Neutrophil (primary cell): ENCODE measurements at regions not wholly inside any gene's neighbourhood (a gene's known extent, or its start where the extent isn't known, plus 50 kb on each side); places are given as distances from the start of the nearest gene placed in this dataset.

Experiments used
- H3K27ac ChIP-seq: fragments of 200-600 bp; sonication (generic); 2 replicates; pipeline ENCODE4 v1.5.1; 2016; ENCODE audit warnings: mild to moderate bottlenecking, moderate library complexity
- H3K27me3 ChIP-seq: fragments of 200-600 bp; sonication (generic); 2 replicates; pipeline ENCODE4 v1.6.0; 2016; ENCODE audit warnings: mild to moderate bottlenecking
- H3K36me3 ChIP-seq: fragments of 200-600 bp; sonication (generic); 2 replicates; pipeline ENCODE4 v1.5.1; 2017
- H3K4me1 ChIP-seq, 2 experiments: fragments of 200-600 bp in 1 of 2; sonication (generic) in 1 of 2; 1 replicate in 1 of 2; 2 replicates in 1 of 2; pipeline versions ENCODE4 v1.5.1 to v1.6.1; 2013 to 2016; ENCODE audit warnings: low read depth in 1 of 2, low read length in 1 of 2, mild to moderate bottlenecking in 1 of 2, moderate library complexity in 1 of 2; ENCODE audit not compliant: control insufficient read depth in 1 of 2, insufficient read depth in 1 of 2
- H3K4me3 ChIP-seq, 2 experiments: fragments of 200-600 bp in 1 of 2; sonication (generic) in 1 of 2; 1 replicate in 1 of 2; 2 replicates in 1 of 2; pipeline ENCODE4 v1.5.1; 2013 to 2016; ENCODE audit warnings: low read depth in 1 of 2, low read length in 1 of 2, mild to moderate bottlenecking in 1 of 2, moderate library complexity in 1 of 2
- H3K9me3 ChIP-seq: fragments of 200-600 bp; sonication (generic); 2 replicates; pipeline ENCODE4 v1.5.1; 2016
- TF ChIP-seq, protein P1 (sequence below): fragments of 200-600 bp; sonication (generic); IDR thresholded peaks from 2 replicates; pipeline ENCODE4 v1.5.1; 2016; ENCODE audit warnings: antibody characterized with exemption

DNA sequence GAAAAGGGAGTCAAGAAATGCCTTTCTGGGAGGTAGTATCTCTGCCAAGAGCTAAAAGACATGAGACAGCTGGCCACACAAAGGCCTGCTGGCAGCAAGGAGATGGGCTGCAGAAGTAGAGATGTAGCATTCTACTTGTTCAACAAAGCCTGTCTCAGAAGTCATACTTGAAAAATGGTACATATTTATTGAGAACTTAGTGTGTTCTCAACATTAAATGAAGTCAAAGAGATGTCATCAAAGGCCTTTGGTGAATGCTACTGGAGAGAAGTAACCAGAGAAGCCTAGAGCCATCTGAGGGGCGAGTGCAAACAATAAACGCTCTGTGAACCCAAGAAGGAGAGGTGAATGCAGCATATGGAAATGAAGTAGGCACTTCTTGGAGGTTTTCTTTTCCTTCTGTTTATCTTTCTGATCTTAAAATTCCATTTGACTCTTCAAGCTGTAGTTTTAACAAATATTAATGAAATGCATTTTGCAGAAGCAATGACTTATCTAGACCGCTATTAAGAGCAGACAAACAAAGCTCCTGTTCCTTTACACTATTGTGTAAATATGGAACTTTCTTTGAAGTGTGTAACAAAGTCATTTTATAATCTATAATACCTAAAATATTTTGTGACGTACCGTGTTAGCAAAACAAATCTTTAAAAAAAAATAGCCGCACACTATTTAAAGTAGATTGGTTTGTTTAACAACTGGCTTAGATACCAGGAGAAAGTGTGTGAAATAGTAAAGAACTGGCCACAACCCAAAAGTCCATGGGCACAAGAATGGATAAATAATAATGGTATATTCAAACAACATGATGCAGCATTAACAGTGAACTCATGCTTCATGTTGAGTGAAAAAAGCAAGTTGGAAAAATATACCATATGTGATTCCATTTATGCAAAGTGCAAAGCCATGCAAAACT, 70.2 kb downstream of the ZNF608 start:
- H3K27ac ChIP-seq: no peak overlapping the region
- H3K4me1 ChIP-seq: no peaks in the 10 kb centered on the region
- no peaks in the 10 kb centered on the region for H3K27me3 ChIP-seq
- no peak overlapping the region for H3K4me3 ChIP-seq
- no peaks in the 10 kb centered on the region for H3K36me3 ChIP-seq
- TF ChIP-seq, protein P1, sequence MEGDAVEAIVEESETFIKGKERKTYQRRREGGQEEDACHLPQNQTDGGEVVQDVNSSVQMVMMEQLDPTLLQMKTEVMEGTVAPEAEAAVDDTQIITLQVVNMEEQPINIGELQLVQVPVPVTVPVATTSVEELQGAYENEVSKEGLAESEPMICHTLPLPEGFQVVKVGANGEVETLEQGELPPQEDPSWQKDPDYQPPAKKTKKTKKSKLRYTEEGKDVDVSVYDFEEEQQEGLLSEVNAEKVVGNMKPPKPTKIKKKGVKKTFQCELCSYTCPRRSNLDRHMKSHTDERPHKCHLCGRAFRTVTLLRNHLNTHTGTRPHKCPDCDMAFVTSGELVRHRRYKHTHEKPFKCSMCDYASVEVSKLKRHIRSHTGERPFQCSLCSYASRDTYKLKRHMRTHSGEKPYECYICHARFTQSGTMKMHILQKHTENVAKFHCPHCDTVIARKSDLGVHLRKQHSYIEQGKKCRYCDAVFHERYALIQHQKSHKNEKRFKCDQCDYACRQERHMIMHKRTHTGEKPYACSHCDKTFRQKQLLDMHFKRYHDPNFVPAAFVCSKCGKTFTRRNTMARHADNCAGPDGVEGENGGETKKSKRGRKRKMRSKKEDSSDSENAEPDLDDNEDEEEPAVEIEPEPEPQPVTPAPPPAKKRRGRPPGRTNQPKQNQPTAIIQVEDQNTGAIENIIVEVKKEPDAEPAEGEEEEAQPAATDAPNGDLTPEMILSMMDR: no peak
- no peaks in the 10 kb centered on the region for H3K9me3 ChIP-seq

DNA sequence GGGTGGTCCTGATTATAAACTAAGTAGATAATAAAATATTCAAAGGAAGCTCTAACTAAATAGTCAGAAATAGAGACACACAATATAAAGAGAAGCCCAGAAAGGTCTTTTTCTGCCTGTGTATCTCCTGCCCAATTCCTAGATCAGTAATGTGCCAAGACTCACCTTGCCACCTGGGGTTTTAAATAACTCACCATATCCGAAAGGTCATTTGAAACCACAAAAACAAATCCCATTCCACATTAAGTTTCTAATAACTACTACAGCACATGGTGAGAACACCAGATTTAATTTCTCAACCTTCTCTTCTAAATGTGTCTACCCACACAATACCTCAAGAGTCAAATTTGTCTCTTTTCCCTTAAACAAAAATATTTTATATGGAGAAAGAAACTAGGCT, 75.2 kb downstream of the ZNF608 start:
- H3K4me3 ChIP-seq: no peak overlapping the region
- H3K4me1 ChIP-seq: no peaks in the 10 kb centered on the region
- H3K27me3 ChIP-seq: no peaks in the 10 kb centered on the region
- H3K36me3 ChIP-seq: no peaks in the 10 kb centered on the region
- no peak overlapping the region for H3K27ac ChIP-seq
- H3K9me3 ChIP-seq: no peaks in the 10 kb centered on the region
- TF ChIP-seq, protein P1: no peak

DNA sequence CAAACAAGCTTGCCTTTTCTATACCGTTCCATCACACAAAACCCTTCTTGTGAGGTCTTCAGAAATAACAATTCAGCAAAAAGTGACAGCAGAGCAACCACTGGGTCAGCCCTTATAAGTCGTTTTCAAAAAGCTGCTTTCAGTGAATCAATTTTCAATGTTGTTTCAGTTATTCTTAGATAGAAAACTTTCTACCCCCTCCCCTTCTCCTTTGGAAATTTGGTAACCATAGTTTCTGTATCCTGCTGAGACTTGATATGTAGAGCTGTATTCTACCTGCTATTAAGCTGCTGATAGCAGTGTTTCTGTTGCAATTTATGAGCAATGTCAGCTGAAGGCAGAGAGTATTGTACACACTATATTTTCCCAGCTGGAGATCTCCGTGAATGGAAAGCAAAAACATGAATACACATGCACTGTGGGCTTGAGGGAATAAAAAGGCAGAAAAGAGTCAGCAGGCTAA, 75.7 kb downstream of the ZNF608 start:
- Histone ChIP-seq H3K27ac (no peak overlapping the region), H3K36me3 (no peaks in the 10 kb centered on the region), H3K4me3 (no peak overlapping the region), H3K9me3 (no peaks in the 10 kb centered on the region), H3K27me3 (no peaks in the 10 kb centered on the region), H3K4me1 (no peaks in the 10 kb centered on the region)
- TF ChIP-seq, protein P1: no peak

DNA sequence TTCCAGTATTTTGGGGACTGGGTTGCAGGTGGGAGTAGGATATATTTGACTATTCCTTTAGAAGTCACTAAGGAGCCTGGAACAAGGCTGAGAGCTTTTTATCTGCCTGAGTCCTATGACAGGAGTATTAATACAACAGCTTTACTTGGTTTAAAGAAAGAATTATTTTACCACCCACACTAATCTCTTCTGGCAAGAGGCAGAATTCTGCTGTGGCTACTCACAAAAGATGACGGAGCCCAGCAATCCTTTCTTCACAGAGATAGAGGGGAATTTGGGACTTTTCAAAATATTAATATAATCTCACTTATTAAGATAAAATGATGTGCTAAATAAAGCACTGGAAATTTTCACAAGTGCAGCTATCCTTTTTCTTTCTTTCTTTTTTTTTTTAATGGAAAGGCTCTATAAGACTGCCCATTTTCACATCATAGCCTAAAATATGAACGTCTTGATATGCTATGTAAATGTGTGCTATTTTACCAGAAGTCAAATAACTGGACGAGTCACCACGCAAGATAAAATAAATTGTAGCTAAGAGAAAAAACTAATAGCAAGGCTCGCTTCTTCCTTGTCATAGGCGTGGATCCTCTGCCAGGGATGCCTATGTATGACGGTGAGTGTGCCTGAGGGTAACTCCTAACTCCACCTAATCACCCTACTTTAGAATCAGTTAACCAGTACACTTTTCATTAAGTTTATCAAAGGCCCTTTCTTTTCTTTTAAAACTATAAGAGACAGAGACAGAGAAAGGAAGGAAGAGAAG, 76.3 kb downstream of the ZNF608 start:
- H3K4me1 ChIP-seq: no peaks in the 10 kb centered on the region
- TF ChIP-seq, protein P1: no peak
- no peak overlapping the region for H3K27ac ChIP-seq
- no peaks in the 10 kb centered on the region for H3K27me3 ChIP-seq
- no peaks in the 10 kb centered on the region for H3K9me3 ChIP-seq
- H3K36me3 ChIP-seq: no peaks in the 10 kb centered on the region
- no peak overlapping the region for H3K4me3 ChIP-seq

DNA sequence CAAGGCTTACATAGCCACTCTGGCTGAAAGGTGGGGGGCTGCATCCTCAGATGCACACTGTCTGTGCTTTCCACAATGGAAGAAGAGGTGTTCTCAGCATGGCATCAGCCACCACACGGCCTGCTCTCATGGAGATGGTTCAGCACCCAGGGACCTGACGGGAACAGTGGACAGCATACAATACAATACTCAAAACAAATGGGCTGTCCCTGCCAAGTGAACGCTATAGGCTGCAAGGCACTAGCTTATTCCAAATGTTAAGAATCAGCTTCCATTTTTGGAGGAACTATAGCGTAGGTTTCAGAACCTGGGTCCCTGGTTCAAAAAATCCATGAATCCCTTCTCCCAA, 77.2 kb downstream of the ZNF608 start:
- H3K4me1 ChIP-seq: no peaks in the 10 kb centered on the region
- H3K9me3 ChIP-seq: no peaks in the 10 kb centered on the region
- H3K4me3 ChIP-seq: no peak overlapping the region
- H3K36me3 ChIP-seq: no peaks in the 10 kb centered on the region
- H3K27me3 ChIP-seq: no peaks in the 10 kb centered on the region
- TF ChIP-seq, protein P1: no peak
- H3K27ac ChIP-seq: no peak overlapping the region
